Neural cell (in vitro differentiated cells): ENCODE measurements at regions not wholly inside any gene's neighbourhood (a gene's known extent, or its start where the extent isn't known, plus 50 kb on each side); places are given as distances from the start of the nearest gene placed in this dataset.

Source experiments
- H2AFZ ChIP-seq: fragments of 200-600, 300-800 bp; sonication (generic), shearing (Covaris generic); 2 replicates; pipeline ENCODE4 v1.6.0; 2014; ENCODE audit warnings: low read depth, mild to moderate bottlenecking, antibody characterized with exemption, low read length, moderate library complexity
- H3F3A ChIP-seq: fragments of 200-600 bp; shearing (Covaris generic); 2 replicates; pipeline ENCODE4 v1.6.1; 2016; ENCODE audit warnings: mild to moderate bottlenecking, moderate library complexity, mixed read lengths, antibody characterized with exemption, low read length; ENCODE audit not compliant: insufficient read depth, poor library complexity, severe bottlenecking
- H3K27ac ChIP-seq: fragments of 200-600, 300-800 bp; sonication (generic), shearing (Covaris generic); 2 replicates; pipeline ENCODE4 v1.5.1; 2014; ENCODE audit warnings: mild to moderate bottlenecking, low read length, moderate library complexity
- H3K27me3 ChIP-seq: fragments of 300-800, 200-600 bp; sonication (generic), shearing (Covaris generic); 2 replicates; pipeline ENCODE4 v1.6.0; 2014; ENCODE audit warnings: mild to moderate bottlenecking, low read depth, low read length, moderate library complexity; ENCODE audit not compliant: insufficient read depth
- H3K36me3 ChIP-seq: fragments of 300-800, 200-600 bp; sonication (generic), shearing (Covaris generic); 2 replicates; pipeline ENCODE4 v1.5.1; 2014; ENCODE audit warnings: mild to moderate bottlenecking, antibody characterized with exemption, low read length, moderate library complexity; ENCODE audit not compliant: insufficient read depth
- H3K4me2 ChIP-seq: fragments of 300-800, 200-600 bp; sonication (generic), shearing (Covaris generic); 2 replicates; pipeline ENCODE4 v1.6.0; 2014; ENCODE audit warnings: mild to moderate bottlenecking, low read length
- H3K4me3 ChIP-seq: fragments of 300-800, 200-600 bp; sonication (generic), shearing (Covaris generic); 2 replicates; pipeline ENCODE4 v1.5.1; 2014; ENCODE audit warnings: mild to moderate bottlenecking, low read length, moderate library complexity
- H3K79me2 ChIP-seq: fragments of 200-600 bp; shearing (Covaris generic); replicated peaks from 2 replicates; pipeline ENCODE4 v1.6.0; 2014; ENCODE audit warnings: mild to moderate bottlenecking, low read length, moderate library complexity; ENCODE audit not compliant: insufficient read depth
- H3K9ac ChIP-seq: fragments of 300-800, 200-600 bp; sonication (generic), shearing (Covaris generic); 2 replicates; pipeline ENCODE4 v1.6.1; 2016; ENCODE audit warnings: mild to moderate bottlenecking, low read length, mixed read lengths
- H3K9me2 ChIP-seq: fragments of 200-600 bp; shearing (Covaris generic); 2 replicates; pipeline ENCODE4 v1.6.1; 2016; ENCODE audit warnings: mild to moderate bottlenecking, low read length, mixed read lengths; ENCODE audit not compliant: insufficient read depth
- H3K9me3 ChIP-seq: fragments of 200-600, 300-800 bp; sonication (generic), shearing (Covaris generic); 2 replicates; pipeline ENCODE4 v1.6.1; 2016; ENCODE audit warnings: mild to moderate bottlenecking, mixed run types, low read length, moderate library complexity, mixed read lengths
- H4K20me1 ChIP-seq: fragments of 200-600 bp; shearing (Covaris generic); 2 replicates; pipeline ENCODE4 v1.6.1; 2016; ENCODE audit warnings: mild to moderate bottlenecking, mixed run types; ENCODE audit not compliant: insufficient read depth
- CTCF ChIP-seq: fragments of 450-650 bp; IDR thresholded peaks from 2 replicates; pipeline ENCODE4 v1.5.1; 2014; ENCODE audit warnings: antibody characterized with exemption, mild to moderate bottlenecking, moderate library complexity; ENCODE audit not compliant: poor library complexity, severe bottlenecking
- EP300 ChIP-seq: fragments of 450-650 bp; conservative IDR thresholded peaks from 2 replicates; pipeline ENCODE4 v1.6.1; 2014; ENCODE audit warnings: antibody characterized with exemption, mild to moderate bottlenecking, moderate library complexity; ENCODE audit not compliant: poor library complexity, severe bottlenecking
- EZH2 ChIP-seq: fragments of 200-600, 300-800 bp; shearing (Covaris generic), sonication (generic); IDR thresholded peaks from 2 replicates; pipeline ENCODE4 v1.6.1; 2014; ENCODE audit warnings: antibody characterized with exemption, low read length, borderline replicate concordance, mild to moderate bottlenecking; ENCODE audit not compliant: insufficient read depth, poor library complexity, severe bottlenecking
- MXI1 ChIP-seq: fragments of 450-650 bp; conservative IDR thresholded peaks from 2 replicates; pipeline ENCODE4 v1.6.1; 2014; ENCODE audit warnings: antibody characterized with exemption, mild to moderate bottlenecking; ENCODE audit not compliant: poor library complexity, severe bottlenecking
- POLR2AphosphoS5 ChIP-seq: IDR thresholded peaks from 2 replicates; pipeline ENCODE4 v1.6.1; 2012
- RAD21 ChIP-seq: fragments of 450-650 bp; conservative IDR thresholded peaks from 2 replicates; pipeline ENCODE4 v1.6.1; 2014; ENCODE audit warnings: antibody characterized with exemption, mild to moderate bottlenecking, moderate library complexity
- REST ChIP-seq: IDR thresholded peaks from 2 replicates; pipeline ENCODE4 v1.6.1; 2012; ENCODE audit warnings: borderline replicate concordance
- SMC3 ChIP-seq: fragments of 450-650 bp; conservative IDR thresholded peaks from 2 replicates; pipeline ENCODE4 v1.6.1; 2014; ENCODE audit warnings: antibody characterized with exemption, mild to moderate bottlenecking, moderate library complexity; ENCODE audit not compliant: poor library complexity
- TAF1 ChIP-seq: IDR thresholded peaks from 2 replicates; pipeline ENCODE4 v1.6.1; 2012; ENCODE audit warnings: low read depth

- Histone ChIP-seq H3K9me3 (no peaks in the 10 kb centered on the region), H2AFZ (no peak overlapping the region), H3K36me3 (no peaks in the 10 kb centered on the region), H3K27ac (no peak overlapping the region), H3K4me3 (no peak overlapping the region), H4K20me1 (no peaks in the 10 kb centered on the region), H3K27me3 (no peaks in the 10 kb centered on the region), H3K4me2 (no peak overlapping the region), H3K9me2 (no peaks in the 10 kb centered on the region), H3F3A (no peaks in the 10 kb centered on the region), H3K79me2 (no peaks in the 10 kb centered on the region), H3K9ac (no peak overlapping the region)
- TF ChIP-seq TAF1: no peak
- TF ChIP-seq SMC3: no peak
- no peak for TF ChIP-seq RAD21
- TF ChIP-seq MXI1: no peak
- no peak for TF ChIP-seq POLR2AphosphoS5
- TF ChIP-seq CTCF: no peak
- no peak for TF ChIP-seq EZH2
- no peak for TF ChIP-seq REST
- TF ChIP-seq EP300: no peak
These were observed 89.7 kb upstream of the SLC30A5 start for GRCh38 chr5:69004127-69004526.

- no peak overlapping the region for H3K4me3 ChIP-seq
- no peaks in the 10 kb centered on the region for H3K79me2 ChIP-seq
- TF ChIP-seq MXI1 (no peak), RAD21 (no peak), POLR2AphosphoS5 (no peak), CTCF (no peak), TAF1 (no peak), SMC3 (no peak), EZH2 (no peak), EP300 (no peak)
- no peaks in the 10 kb centered on the region for H3K27me3 ChIP-seq
- no peaks in the 10 kb centered on the region for H3K36me3 ChIP-seq
- H3K27ac ChIP-seq: no peak overlapping the region
- H3K9me2 ChIP-seq: no peaks in the 10 kb centered on the region
- no peaks in the 10 kb centered on the region for H4K20me1 ChIP-seq
- H3F3A ChIP-seq: no peaks in the 10 kb centered on the region
- H2AFZ ChIP-seq: no peak overlapping the region
- H3K9ac ChIP-seq: no peak overlapping the region
- no peak overlapping the region for H3K4me2 ChIP-seq
- H3K9me3 ChIP-seq: no peaks in the 10 kb centered on the region
These were observed 89.1 kb upstream of the SLC30A5 start for GRCh38 chr5:69004676-69005075.
